Activated T-helper 1 cell treated with Interleukin-2 at 50 U/mL for 16 hours (primary cell): ENCODE measurements at regions not wholly inside any gene's neighbourhood (a gene's known extent, or its start where the extent isn't known, plus 50 kb on each side); places are given as distances from the start of the nearest gene placed in this dataset.

Source experiments
- DNase-seq: peaks from one replicate; pipeline ENCODE4 v3.0.0-alpha.2; 2020; ENCODE audit warnings: low read depth

DNA sequence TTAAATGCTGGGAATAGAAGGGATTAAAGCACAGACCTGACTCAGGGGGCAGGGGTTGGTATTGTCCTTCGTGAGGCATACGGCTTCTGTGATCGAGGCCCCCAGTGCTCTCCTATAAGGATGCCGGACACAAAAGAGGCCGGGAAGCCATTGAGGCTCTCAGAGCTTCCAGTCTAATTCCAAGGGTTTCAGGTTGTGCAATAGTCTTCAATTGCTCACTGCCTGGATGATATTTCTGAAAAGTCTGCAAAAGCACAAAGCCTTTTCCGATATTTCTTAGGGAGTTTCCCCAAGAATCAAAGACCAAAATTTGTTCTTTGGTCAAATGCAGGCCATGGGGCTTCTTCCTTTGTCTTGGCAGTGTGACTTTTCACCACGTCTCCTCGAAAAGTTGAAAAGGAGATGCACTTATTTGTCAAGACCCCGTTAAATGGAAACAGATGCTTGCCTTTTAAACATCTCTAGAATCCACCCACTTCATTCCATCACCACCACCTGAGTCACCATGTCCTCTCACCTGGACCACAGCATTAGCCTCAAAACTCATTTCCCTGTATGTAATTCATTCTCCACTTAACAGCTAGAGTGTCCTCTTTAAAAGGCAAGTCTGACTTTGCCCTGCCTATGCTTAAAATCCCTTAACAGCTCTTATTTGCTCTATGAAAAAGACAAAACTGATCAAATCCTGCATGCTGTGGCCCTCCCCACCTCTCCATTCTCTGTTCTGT lies 134.8 kb upstream of the NAMPT start:
- no peak for DNase-seq

DNA sequence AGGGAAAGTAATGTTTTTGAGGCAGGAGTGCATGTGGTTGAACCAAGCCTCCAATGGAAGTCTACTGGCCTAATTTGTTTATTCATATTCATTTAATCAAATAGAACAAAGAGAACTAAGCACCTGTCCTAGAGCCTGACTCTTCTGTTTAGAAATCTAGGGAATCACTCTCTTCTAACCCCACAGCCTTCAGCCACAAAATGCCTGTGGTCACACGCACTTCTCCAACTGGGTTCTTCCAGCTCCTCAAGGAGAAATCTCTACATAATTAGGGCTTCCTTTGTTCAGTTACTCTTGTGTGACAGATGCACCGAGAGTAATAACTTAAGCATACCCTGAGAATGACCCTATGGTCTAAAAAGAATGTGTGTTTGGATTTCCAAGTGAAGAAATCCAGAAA lies 133.7 kb upstream of the NAMPT start:
- no peak for DNase-seq

DNA sequence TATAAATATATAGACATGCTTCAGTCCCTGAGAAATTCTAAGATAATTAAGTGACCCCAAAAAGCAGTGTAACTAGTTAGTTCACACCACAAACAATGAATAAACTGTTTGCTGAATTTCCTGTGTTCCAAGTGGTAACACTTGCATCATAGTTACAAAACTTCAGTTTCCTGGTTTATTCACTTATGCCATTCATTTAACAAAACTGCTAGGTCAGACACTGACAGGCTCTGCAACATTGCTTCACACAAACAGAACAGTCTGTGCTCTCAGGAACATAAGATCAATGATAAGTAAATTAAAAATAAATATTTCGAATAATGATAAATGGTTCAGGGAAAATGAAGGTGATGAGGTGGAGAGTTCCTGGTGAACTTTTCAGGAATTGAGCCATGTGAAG lies 133.3 kb upstream of the NAMPT start:
- no peak for DNase-seq

DNA sequence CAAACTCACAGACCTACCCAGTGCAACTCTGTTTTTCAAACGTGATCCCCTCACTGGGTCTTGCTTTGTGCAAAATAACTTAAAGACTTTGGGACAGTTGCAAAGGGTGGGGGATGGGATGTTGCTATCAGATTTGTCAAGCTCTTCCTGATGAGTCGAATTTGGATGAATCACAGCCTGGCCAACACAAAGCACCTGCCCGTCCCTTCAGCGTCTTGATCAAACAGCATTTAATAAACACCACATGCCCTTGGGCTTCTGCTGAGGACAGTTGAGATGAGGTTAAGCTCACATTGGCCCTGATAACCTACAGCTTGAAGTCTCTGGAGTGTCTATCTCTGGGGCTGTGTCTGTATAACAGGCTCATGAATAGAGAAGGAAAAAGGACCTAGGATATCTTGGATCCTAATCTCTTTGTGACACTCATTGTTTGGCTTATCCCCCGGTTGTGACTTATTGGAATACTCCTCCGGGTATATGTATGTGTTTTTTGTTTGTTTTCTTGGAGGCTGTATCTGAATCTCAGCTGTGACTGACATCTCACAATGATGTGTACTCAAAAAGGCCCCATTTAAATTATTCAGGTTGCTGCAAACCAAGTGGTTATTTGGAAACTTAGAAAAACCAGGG lies 132.6 kb upstream of the NAMPT start:
- no peak for DNase-seq

DNA sequence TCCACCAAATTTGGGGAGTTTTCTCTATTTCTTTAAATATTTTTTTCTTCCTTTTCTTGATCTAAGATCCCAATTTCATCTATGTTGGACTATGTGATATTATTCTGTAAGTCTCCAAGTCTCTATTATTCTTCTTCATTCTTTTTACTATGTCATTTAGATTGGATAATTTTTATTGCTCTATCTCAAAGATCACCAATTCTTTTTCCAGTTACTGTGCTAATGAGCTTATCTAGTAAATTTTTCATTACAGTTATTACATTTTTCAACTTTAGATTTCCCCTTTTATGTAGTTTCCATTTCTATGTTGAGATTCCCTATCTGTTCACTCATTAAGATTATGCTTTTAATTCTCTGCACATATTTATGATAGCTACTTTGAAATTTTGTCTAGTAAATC lies 131.6 kb upstream of the NAMPT start:
- DNase-seq = no peak

DNA sequence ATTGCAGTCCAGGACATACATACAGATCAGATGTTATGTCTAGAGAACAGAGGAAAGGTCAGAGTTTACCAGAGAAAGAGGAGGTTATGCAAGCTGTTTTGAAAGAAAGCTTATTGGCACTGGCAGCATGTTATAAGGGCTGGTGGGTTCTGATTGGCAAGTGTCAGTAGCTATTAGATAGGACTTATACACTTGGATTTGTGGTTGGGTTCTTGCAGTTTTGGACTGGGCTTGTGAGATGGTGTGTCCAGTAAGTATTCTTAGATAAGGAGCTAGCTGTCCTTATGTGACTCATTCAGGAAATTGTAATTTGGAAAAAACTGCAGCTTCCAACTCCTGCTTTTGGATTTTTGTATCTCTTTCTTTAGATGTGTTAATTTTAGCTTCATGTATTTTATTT lies 130.7 kb upstream of the NAMPT start:
- no peak for DNase-seq

DNA sequence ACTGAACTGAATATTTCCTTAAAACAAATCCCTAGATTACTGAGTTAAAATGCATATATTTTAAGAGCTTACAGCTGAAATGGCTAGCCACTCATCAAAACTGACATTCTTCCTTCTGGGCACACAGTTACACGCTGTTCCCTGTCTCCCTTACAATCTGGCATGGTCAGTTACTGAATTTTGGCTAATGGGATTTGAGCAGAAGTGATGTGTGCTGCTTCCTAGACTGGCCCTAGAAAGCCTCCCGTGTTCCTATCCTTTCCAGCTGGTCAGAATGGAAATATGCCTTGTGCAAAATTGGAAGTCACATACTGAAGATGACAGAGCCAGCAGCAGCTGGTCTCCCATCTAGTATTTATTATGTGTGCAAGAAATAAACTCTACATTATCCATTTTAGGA lies 128.7 kb upstream of the NAMPT start:
- no peak for DNase-seq

DNA sequence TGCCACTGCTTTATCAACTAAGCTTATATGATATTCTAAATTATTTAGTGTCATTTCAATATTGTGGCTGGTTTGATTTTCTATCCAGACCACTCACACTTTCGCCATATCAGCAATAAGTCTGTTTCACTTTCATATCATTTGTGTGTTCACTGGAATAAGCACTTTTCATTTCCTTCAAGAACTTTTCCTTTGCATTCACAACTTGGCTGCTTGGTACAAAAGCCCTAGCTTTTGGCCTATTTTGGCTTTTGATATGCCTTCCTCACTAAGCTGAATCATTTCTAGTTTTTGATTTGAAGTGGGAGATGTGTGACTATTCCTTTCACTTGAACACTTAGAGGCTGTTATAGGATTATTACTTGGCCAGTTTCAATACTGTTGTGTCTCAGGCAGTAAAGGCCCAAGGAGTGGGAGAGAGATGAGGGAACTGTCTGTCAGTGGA lies 120.9 kb upstream of the NAMPT start:
- DNase-seq = no peak

DNA sequence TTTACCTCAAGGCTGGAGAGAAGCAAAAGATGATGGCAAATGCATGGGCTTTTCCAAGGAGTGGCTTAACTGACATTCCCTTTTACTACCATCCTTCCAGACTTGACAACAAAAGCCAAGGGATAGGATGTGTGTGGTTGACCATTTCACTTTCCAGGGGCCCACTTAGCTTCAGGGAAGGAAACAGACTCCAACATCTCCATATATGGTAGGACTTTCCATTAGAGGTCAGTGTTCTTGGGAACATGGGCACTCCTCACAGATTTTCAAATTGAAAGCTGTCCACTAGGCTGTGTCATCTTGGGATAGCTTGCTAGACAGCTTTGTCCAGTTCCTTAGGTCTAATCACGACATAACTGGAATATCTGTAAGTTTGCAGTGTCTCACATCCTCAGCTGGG lies 118.1 kb upstream of the NAMPT start:
- DNase-seq = no peak

DNA sequence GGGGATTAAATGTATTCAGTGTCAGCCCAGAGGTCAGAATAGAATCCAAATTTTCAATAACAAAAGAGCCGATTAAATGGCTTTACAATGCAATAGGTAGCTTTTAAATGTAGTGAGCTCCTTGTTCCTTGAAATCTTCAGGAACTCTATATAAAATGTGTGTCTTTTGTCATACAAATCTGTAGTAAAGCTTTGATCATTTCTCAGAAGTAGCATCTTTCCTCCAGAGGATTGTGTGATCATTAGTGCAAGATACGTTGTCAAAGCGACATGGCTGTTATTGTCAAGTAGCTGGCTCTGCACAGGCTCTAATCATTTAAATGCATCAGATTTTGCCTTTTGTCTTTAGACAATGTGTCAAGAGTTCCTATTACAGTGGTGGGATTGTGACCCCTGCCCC lies 116.1 kb upstream of the NAMPT start:
- no peak for DNase-seq

DNA sequence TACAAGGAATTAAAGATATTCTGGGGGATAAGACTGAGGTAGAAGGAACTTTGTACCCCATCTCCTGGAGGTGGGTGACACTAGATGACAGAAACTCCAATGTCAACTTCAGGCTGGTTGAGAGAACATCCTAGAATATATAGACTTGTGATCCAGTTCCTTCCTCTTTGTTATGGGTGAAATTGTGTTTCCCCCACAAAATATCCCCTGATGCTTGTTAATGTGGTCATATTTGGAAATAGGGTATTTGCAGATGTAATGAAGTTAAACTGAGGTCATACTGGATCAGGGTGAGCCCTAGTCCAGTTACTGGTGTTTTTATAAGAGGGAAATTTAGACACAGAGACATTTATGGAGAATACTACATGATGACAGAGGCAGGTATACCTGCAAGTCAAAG lies 114.0 kb upstream of the NAMPT start:
- DNase-seq = no peak

DNA sequence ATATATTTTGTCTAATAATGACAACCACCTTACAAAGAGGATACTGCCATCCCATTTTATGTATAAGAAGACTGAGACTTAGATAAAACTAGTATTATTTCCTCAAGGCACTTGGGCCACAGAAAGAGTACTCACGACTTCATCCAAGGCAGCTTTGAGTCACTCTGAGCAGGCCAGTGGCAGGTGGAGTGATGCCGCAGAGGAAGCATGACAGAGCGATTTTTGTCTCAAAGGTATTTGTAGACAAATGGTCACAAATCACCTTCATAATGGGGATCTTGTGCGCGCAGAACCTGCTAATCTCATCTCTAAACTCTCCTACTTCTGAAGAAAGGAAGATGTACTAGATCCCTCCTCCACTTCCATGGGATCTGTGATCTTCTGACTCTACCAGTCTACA lies 113.2 kb upstream of the NAMPT start:
- DNase-seq = no peak

DNA sequence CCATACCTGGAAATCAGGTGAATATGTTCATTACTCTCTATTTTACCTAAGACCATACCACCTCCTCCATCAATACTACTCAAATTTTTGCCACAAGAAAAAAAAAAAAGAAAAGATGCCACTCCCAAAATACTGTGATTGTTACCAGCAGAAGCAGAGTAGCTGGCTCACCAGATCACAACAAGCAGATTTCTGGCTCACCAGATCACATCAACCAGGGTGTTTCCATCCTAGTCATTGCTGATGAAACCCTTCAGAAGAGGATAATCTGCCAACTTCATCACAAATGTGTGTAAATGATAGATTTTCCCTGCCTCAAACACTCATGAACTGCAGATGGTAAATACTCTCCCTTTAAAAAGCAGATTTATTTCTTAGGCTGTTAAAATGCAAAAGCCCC lies 109.7 kb upstream of the NAMPT start:
- no peak for DNase-seq

DNA sequence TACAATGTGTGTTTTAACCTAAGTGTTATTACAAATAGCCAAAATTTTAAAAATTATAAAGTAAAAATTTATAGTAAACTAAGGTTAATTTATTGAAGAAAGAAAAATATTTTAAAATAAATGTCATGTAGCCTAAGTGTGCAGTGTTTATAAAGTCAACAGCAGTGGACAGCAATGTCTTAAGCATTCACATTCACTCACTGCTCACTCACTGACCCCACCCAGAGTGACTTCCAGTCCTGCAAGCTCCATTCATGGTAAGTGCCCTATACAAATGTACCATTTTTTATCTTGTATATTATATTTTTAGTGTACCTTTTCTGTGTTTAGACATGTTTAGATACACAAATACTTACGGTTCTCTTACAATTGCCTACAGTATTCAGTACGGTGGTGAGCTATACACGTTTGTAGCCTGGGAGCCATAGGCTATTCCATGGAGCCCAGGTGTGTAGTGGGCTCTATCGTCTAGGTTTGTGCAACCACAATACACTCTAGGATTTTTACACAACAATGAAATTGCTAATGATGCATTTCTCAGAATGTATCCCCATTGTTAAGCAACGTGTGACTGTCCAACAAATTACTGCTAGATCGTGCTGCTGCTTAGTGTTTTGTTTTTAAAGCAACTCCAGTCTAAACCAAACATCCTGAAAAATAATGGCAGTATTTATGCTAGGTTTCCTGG lies 108.9 kb upstream of the NAMPT start:
- DNase-seq = no peak

DNA sequence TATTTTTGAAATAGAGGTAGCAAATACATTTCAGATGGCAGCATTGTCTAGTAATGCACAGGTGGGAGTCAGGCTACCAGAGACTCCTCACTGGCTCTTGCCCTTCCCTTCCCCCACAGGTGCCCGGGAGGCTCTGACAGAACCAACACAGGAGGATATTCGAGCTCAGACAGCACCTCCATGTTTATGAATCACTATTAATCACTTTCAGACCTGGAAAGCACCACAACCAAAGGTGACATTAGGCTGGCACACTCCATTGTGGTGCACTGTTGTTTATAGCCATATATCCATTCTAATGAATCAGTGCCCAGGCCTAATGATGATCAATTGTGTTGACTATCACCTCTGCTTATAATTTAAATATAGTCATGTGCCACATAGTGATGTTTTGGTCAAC lies 107.8 kb upstream of the NAMPT start:
- DNase-seq = no peak

DNA sequence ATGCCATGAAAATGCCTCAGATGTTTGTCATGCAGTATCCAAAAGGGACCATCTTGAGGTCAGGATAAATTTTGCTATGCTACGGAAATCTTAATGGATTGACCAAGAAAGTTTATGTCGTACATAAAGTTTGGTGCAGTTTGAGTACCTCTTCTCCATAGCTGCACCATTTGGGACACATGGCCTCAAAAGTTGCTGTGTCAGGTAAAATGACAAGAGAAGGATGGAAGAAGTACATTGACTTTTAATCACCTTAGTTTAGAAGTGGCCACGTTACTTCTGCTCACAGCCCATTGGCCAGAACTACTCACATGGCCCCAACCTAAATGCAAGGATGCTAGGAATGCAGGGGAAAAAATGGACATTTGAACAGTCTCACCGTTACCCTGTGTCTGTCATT lies 107.4 kb upstream of the NAMPT start:
- DNase-seq = no peak

DNA sequence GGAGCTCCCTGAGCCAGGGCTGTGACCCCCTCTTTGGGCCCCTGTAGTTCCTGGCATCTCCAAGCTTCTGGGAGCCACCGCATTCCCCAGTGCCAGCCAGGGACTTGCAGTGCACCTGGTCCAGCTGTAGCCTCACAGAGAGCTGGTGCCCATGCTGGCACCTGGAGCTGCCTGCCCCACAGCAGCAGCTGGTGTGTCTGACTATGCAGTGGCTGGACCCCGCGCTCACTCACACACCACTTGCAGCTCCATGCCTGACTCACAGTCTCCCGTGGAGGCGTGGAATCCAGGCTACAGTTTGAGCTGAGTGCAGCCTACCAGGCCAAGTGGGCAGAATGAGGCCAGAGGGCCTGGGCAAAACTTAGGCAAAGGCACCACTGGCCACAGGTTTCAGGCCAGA lies 102.2 kb upstream of the NAMPT start:
- no peak for DNase-seq

DNA sequence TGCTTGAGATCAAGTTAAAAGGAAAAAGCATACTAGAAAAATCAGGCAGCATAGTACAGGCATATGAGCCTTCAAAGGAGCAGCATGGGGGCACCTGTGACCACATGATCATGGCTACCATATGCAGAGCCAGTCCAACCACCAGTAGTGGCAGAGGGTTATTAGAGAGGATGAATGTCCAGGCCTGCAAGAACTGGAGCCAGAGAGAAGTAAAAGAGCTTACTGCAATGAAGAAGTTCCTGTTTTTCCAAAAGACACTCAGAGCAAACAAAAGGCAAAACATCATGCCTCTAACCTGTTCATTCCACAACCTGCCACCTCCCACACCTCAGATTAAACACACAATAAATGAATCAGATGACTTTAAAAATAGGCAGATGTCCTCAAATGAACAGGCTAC lies 99.6 kb upstream of the NAMPT start:
- no peak for DNase-seq

DNA sequence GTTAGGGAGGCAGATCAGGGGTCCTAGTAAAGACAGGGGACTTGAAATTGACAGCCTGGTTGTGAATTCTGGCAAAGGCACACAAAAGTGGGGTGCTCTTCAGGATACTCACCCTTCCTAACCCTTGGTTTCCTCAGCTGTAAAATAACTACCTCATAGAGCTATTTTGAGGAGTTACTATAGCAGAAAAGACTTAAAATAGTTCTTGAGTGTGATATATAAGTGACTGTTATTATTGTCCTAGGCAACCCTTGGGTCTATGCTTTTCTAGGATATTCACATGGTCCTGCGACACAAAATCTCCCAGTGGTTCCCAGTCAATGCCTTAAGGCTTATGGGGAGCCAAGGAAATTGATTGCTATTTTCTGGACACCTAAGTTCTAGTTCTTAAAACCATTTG lies 98.1 kb upstream of the NAMPT start:
- DNase-seq = no peak

DNA sequence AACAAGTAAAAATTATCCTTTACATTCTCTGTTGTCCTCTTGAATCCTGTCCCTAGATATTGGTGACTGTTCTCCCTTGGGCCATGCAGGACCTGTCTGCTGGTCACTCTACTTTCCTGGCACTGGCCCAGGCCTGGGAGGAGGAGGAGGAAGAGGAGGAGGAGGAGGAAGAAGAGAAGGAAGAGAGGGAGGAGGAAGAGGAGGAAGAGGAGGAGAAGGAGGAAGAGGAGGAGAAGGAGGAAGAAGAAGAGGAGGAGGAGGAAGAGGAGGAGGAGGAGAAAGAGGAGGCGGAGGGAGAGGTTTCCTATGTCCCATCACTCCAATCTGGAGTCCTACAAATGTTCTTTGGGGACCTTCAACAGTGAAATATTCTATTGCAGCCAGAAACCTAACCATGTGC lies 97.3 kb upstream of the NAMPT start:
- DNase-seq = no peak

DNA sequence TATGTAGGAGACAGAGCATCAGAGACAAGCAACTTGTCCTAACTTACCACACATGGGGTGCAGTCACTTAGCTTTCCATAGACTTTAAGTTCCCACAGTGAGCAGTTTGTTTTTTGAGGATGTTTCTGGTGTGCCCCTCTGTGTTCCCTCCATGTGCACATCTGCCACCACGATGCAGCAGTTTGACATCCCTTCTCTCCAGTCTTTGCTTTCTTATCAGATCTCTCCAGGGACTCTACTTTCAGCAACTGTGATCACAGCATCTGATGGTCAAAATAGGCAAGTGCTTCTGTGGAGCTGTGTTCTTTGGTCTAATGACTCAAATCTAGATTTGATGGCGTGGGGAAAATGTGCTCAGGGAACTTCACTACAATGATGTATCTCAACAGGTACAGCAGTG lies 96.5 kb upstream of the NAMPT start:
- no peak for DNase-seq

DNA sequence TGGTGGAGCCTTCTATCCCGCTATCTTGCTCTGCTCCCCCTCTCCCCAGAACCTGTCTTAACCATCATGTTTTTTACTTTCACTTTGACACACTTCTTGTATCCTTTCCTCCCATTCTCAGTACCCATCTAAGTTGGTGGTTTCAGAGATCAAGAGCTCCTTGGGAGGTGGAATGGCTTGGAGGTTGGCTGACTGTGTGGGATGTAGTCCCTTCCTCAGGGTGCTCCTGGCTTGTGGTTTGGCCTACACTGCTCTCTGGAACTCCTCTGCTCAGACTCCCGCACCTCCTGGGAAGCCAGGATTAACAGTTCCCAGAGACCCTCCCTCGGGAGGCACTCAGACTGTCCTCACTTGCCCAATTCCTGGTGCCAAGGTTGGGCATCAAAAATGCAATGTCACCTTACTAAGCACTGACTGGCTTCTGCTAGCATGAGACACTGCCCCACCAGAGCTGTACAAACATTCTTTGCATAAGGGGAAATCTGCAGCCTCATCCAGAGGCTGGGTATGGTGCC lies 93.1 kb upstream of the NAMPT start:
- no peak for DNase-seq

DNA sequence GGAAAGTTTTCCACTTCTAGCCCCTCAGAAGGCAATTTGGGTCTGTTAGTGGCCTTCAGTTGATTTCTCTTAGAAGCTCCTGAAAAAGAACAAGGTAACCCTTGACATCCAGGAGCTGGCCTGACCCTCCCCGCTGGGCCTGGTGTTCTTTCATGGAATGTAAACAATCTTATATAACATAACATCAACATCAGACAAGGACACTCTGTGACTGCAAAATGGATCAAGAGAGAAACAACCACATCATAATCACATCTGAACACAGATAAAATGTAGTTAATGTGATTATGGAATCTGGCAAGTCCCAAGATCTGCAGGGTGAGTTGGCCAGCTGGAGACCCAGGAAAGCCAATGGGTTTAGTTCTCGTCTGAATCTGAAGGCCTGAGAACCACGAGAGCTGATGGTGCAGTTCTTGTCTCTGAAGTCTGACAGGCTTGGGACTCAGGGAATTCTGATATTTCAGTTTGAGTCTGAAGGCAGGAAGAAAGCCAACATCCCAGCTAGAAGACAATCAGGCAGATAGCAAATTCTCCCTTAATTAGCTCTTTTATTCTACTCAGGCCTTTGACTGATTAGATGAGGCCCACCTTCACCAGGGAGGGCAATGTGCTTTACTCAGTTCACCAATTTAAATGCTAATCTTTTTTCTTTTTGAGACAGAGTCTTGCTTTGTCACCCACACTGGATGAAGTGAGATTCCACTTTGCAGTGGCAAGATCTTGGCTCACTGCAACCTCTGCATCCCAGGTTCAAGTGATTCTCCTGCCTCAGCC lies 91.4 kb upstream of the NAMPT start:
- DNase-seq = no peak
